B cell (primary cell): ENCODE measurements at regions not wholly inside any gene's neighbourhood (a gene's known extent, or its start where the extent isn't known, plus 50 kb on each side); places are given as distances from the start of the nearest gene placed in this dataset.
A peak's percentile ranks its signal among the peaks of the same experiment; 100 is the strongest.

Experiments used
- ATAC-seq: fragments of 200-7000 bp; cut with Tn5 transposase; one replicate; pipeline ENCODE4 v1.10.0; 2021; ENCODE audit warnings: low read depth, mild to moderate bottlenecking, moderate number of reproducible peaks, moderate library complexity
- CTCF ChIA-PET: fragments of 350-600 bp; sonication (Branson Sonifier 250); formaldehyde crosslinking; loops from one replicate; lab custom pipeline; 2021; ENCODE audit warnings: antibody characterized with exemption, inconsistent platforms; lab: Charles Lee
- POLR2A ChIA-PET: fragments of 350-600 bp; sonication (Branson Sonifier 250); formaldehyde crosslinking; loops from one replicate; lab custom pipeline; 2021; ENCODE audit warnings: antibody characterized with exemption; lab: Charles Lee
- DNase-seq: peaks from one replicate; pipeline ENCODE4 v3.0.0; 2013
- H2AFZ ChIP-seq: 2 replicates; pipeline ENCODE4 v1.6.1; 2012; ENCODE audit warnings: mild to moderate bottlenecking, low read depth, low read length; ENCODE audit not compliant: insufficient read depth, poor library complexity, severe bottlenecking
- H3K27ac ChIP-seq, 2 donors: 1 replicate in 1 of 2; 2 replicates in 1 of 2; pipeline ENCODE4 v1.5.1; 2012 to 2013; ENCODE audit warnings: low read length in 2 of 2, mild to moderate bottlenecking in 2 of 2, moderate library complexity in 1 of 2
- H3K27me3 ChIP-seq, 4 experiments: fragments of 200-600 bp in 1 of 4; sonication (generic) in 1 of 4; replicated peaks in 1 of 4; 1 replicate in 2 of 4; 2 replicates in 2 of 4; pipeline versions ENCODE4 v1.6.1 to v1.7.0; 2013 to 2016; ENCODE audit warnings: low read length in 3 of 4, mild to moderate bottlenecking in 2 of 4, mixed read lengths in 1 of 4, moderate library complexity in 1 of 4; ENCODE audit not compliant: insufficient read depth in 4 of 4, control insufficient read depth in 3 of 4; ENCODE audit errors: control extremely low read depth in 1 of 4
- H3K36me3 ChIP-seq, 2 experiments: replicated peaks in 1 of 2; 1 replicate in 1 of 2; 2 replicates in 1 of 2; pipeline versions ENCODE4 v1.6.1 to v1.7.1; 2013; ENCODE audit warnings: low read length in 1 of 2; ENCODE audit not compliant: insufficient read depth in 2 of 2, control insufficient read depth in 1 of 2; ENCODE audit errors: control extremely low read depth in 1 of 2, extremely low read depth in 1 of 2
- H3K4me1 ChIP-seq, 2 donors: fragments of 200-600 bp in 1 of 2; sonication (generic) in 1 of 2; 1 replicate in 1 of 2; 2 replicates in 1 of 2; pipeline versions ENCODE4 v1.5.1 to v1.6.1; 2013 to 2017; ENCODE audit warnings: low read length in 2 of 2; ENCODE audit not compliant: control insufficient read depth in 2 of 2, insufficient read depth in 2 of 2
- H3K4me2 ChIP-seq: replicated peaks from 2 replicates; pipeline ENCODE3; 2012; ENCODE audit warnings: mild to moderate bottlenecking, low read depth, low read length; ENCODE audit not compliant: poor library complexity, severe bottlenecking
- H3K4me3 ChIP-seq, 5 experiments: fragments of 200-600 bp in 1 of 5; sonication (generic) in 1 of 5; 1 replicate in 3 of 5; 2 replicates in 2 of 5; pipeline versions ENCODE4 v1.5.1 to v1.7.0; 2011 to 2016; ENCODE audit warnings: low read length in 4 of 5, mild to moderate bottlenecking in 4 of 5, low read depth in 2 of 5, control low read depth in 1 of 5, moderate library complexity in 1 of 5; ENCODE audit not compliant: insufficient read depth in 1 of 5; ENCODE audit errors: control extremely low read depth in 1 of 5, extremely low read depth in 1 of 5
- H3K79me2 ChIP-seq: fragments of 200-600 bp; sonication (generic); one replicate; pipeline ENCODE4 v1.6.0; 2016; ENCODE audit warnings: low read length; ENCODE audit not compliant: control insufficient read depth, insufficient read depth
- H3K9ac ChIP-seq: fragments of 200-600 bp; sonication (generic); 2 replicates; pipeline ENCODE4 v1.6.1; 2017; ENCODE audit warnings: mild to moderate bottlenecking, low read length, moderate library complexity
- H3K9me3 ChIP-seq, 3 donors: one replicate each; pipeline versions ENCODE4 v1.6.1 to v1.7.1; 2013; ENCODE audit warnings: low read length in 2 of 3; ENCODE audit not compliant: control insufficient read depth in 2 of 3, insufficient read depth in 1 of 3; ENCODE audit errors: control extremely low read depth in 1 of 3
- H4K20me1 ChIP-seq: 2 replicates; pipeline ENCODE4 v1.6.0; 2012; ENCODE audit warnings: mild to moderate bottlenecking, low read length; ENCODE audit not compliant: insufficient read depth, control insufficient read depth, poor library complexity, severe bottlenecking
- H3K27ac Mint-ChIP-seq: one replicate; pipeline ENCODE4 v1.8.0; 2021; ENCODE audit warnings: mixed read lengths
- H3K27me3 Mint-ChIP-seq: one replicate; pipeline ENCODE4 v1.8.0; 2021; ENCODE audit warnings: mixed read lengths
- H3K4me1 Mint-ChIP-seq: one replicate; pipeline ENCODE4 v1.8.0; 2021; ENCODE audit warnings: mixed read lengths
- H3K4me3 Mint-ChIP-seq: one replicate; pipeline ENCODE4 v1.8.0; 2021; ENCODE audit warnings: mixed read lengths
- H3K9me3 Mint-ChIP-seq: one replicate; pipeline ENCODE4 v1.8.0; 2022; ENCODE audit warnings: mixed read lengths; ENCODE audit not compliant: insufficient read depth
- EZH2 ChIP-seq: IDR thresholded peaks from 2 replicates; pipeline ENCODE4 v1.6.1; 2012; ENCODE audit warnings: borderline replicate concordance, low read depth, mild to moderate bottlenecking, moderate library complexity, low read length; ENCODE audit not compliant: insufficient read depth, poor library complexity, severe bottlenecking
- WGBS: methylation state at CpG from one replicate; pipeline ENCODE4 v1.1.5; 2013; ENCODE audit warnings: missing lambda C conversion rate; ENCODE audit not compliant: insufficient coverage; 5-methylcytosine and 5-hydroxymethylcytosine counted together
- intact Hi-C: fragments of 100-400 bp; cut with micrococcal nuclease; formaldehyde crosslinking; loops from one replicate; pipeline ENCODE4 v1.10.0; 2022
- TF ChIP-seq, protein P1 (sequence below): fragments of 200-600 bp; IDR thresholded peaks from one replicate; pipeline ENCODE4 v1.8.0; 2022; ENCODE audit warnings: antibody characterized with exemption, mild to moderate bottlenecking

DNA sequence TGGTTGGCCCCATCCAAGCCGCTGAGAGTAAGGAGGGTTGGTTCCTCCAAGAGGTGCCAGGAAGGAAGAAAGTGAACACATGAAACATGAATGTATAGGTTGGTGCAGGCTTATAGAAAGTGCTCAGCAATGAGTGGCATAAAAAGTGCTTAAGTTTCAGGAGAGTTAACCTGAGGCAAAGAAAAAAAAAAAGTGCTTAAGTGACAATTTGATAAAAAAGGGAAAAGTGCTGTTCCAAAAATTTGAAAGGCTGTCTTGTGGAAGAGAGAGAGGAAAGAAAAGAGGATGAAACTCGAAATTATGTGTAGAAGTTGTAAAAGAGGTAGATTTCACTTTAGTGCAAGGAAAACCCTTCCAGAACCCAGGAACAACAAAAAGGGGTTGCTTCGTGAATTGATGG, 85.5 kb upstream of the MAP4K4 start:
- Mint-ChIP-seq H3K4me3 (no peak overlapping the region), H3K27ac (no peak overlapping the region), H3K9me3 (no peaks in the 10 kb centered on the region), H3K4me1 (peaks cover 26% of the 10 kb centered on the region), H3K27me3 (no peaks in the 10 kb centered on the region)
- no peak for DNase-seq
- Histone ChIP-seq H4K20me1 (no peaks in the 10 kb centered on the region), H3K27ac (no peak overlapping the region), H2AFZ (no peak overlapping the region), H3K9me3 (no peaks in the 10 kb centered on the region), H3K36me3 (no peaks in the 10 kb centered on the region), H3K79me2 (no peaks in the 10 kb centered on the region), H3K4me3 (no peak overlapping the region), H3K4me1 (peaks cover 15 to 25% of the 10 kb centered on the region in 2 donors), H3K4me2 (no peak overlapping the region), H3K9ac (no peak overlapping the region), H3K27me3 (no peaks in the 10 kb centered on the region)
- CTCF ChIA-PET = no interaction called here
- intact Hi-C loops = no loop called here
- TF ChIP-seq EZH2 = no peak
- TF ChIP-seq, protein P1, sequence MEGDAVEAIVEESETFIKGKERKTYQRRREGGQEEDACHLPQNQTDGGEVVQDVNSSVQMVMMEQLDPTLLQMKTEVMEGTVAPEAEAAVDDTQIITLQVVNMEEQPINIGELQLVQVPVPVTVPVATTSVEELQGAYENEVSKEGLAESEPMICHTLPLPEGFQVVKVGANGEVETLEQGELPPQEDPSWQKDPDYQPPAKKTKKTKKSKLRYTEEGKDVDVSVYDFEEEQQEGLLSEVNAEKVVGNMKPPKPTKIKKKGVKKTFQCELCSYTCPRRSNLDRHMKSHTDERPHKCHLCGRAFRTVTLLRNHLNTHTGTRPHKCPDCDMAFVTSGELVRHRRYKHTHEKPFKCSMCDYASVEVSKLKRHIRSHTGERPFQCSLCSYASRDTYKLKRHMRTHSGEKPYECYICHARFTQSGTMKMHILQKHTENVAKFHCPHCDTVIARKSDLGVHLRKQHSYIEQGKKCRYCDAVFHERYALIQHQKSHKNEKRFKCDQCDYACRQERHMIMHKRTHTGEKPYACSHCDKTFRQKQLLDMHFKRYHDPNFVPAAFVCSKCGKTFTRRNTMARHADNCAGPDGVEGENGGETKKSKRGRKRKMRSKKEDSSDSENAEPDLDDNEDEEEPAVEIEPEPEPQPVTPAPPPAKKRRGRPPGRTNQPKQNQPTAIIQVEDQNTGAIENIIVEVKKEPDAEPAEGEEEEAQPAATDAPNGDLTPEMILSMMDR = no peak
- no peak for ATAC-seq
- WGBS = 100% methylated on average over 1 of the region's 3 CpGs
- POLR2A ChIA-PET = interaction anchor here (2.0 kb wide), 1 partner anchor 10 kb away, joined by 6 read pairs; no protein-coding TSS in a partner anchor

DNA sequence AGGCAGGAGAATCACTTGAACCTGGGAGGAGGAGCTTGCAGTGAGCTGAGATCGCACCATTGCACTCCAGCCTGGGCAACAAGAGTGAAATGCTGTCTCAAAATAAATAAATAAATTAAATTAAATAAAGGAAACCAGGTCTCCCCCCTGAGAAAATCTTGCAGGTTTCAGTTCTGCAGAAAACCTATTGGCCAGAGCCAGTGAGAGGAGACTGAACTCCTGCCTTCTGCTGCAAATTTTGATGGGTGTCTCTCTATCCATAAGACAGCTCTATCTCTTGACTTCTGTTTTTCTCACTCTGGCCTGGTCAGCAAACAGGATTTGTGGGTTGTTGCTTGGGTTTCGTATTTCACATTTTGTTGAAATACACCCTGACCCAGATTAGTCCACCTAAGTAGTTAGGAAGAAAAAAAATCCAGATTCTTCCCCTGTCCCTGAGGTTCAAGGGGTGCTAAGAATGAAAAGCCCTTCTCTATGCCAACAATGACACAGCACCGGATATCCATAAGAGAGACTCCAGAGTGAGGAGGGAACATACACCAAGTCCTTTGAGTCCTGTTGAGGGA, 86.7 kb upstream of the MAP4K4 start:
- H3K4me1 ChIP-seq = peaks cover 15 to 25% of the 10 kb centered on the region in 2 donors
- no peaks in the 10 kb centered on the region for H4K20me1 ChIP-seq
- no CpG with 5 or more reads among the region's 3 CpGs for WGBS
- H3K27me3 ChIP-seq = no peaks in the 10 kb centered on the region
- Mint-ChIP-seq H3K27ac (no peak overlapping the region), H3K9me3 (peaks cover 2% of the 10 kb centered on the region), H3K4me1 (peaks cover 25% of the 10 kb centered on the region), H3K27me3 (no peaks in the 10 kb centered on the region), H3K4me3 (peak overlapping the region; percentile 54)
- H3K36me3 ChIP-seq = no peaks in the 10 kb centered on the region
- ChIA-PET CTCF (no interaction called here), POLR2A (interaction anchor here (0.6 kb wide), 1 partner anchor 12 kb away, joined by 4 read pairs; no protein-coding TSS in a partner anchor)
- TF ChIP-seq, protein P1 = no peak
- TF ChIP-seq EZH2 = no peak
- peak; percentile 39 for DNase-seq
- no peak overlapping the region for H3K9ac ChIP-seq
- no peaks in the 10 kb centered on the region for H3K79me2 ChIP-seq
- no peak overlapping the region for H2AFZ ChIP-seq
- intact Hi-C loops = no loop called here
- H3K4me2 ChIP-seq = peak overlapping the region; percentile 33
- no peak overlapping the region for H3K27ac ChIP-seq
- no peaks in the 10 kb centered on the region for H3K9me3 ChIP-seq
- ATAC-seq = peak; percentile 85
- no peak overlapping the region for H3K4me3 ChIP-seq
